AG09309 (cell line): ENCODE measurements at regions not wholly inside any gene's neighbourhood (a gene's known extent, or its start where the extent isn't known, plus 50 kb on each side); places are given as distances from the start of the nearest gene placed in this dataset.

Experiments
- DNase-seq: peaks from one replicate; pipeline ENCODE4 v3.0.0-alpha.2; 2010; ENCODE audit warnings: low read depth
- H3K4me3 ChIP-seq: 2 replicates; pipeline ENCODE4 v1.5.1; 2011; ENCODE audit warnings: mild to moderate bottlenecking, low read depth, low read length, moderate library complexity; ENCODE audit not compliant: control insufficient read depth
- TF ChIP-seq, protein P1 (sequence below): IDR thresholded peaks from 2 replicates; pipeline ENCODE4 v1.5.1; 2011; ENCODE audit warnings: mild to moderate bottlenecking, low read depth, low read length, inconsistent platforms; ENCODE audit not compliant: insufficient read depth, control insufficient read depth; ENCODE audit errors: missing control alignments

DNA sequence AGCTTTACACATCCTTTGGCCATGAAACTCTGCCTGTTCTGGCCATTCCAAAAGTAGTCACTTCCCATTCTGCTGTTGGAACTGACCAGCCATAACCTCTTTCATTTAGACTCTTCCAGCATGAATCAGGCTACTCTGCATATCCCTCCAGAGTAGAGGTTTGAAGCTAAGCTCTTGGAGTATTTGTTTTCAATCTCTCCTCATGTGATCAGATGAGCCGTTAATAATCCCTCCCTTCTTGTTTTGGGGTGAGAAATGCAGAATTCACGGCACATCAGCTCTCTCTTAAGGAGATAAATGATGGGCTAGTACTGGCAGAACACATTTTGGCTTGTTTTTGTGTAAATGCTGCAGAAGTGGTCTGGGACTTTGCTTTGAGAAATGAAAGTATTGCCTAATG, 519.9 kb downstream of the PCDH17 start:
- no peak for DNase-seq
- TF ChIP-seq, protein P1, sequence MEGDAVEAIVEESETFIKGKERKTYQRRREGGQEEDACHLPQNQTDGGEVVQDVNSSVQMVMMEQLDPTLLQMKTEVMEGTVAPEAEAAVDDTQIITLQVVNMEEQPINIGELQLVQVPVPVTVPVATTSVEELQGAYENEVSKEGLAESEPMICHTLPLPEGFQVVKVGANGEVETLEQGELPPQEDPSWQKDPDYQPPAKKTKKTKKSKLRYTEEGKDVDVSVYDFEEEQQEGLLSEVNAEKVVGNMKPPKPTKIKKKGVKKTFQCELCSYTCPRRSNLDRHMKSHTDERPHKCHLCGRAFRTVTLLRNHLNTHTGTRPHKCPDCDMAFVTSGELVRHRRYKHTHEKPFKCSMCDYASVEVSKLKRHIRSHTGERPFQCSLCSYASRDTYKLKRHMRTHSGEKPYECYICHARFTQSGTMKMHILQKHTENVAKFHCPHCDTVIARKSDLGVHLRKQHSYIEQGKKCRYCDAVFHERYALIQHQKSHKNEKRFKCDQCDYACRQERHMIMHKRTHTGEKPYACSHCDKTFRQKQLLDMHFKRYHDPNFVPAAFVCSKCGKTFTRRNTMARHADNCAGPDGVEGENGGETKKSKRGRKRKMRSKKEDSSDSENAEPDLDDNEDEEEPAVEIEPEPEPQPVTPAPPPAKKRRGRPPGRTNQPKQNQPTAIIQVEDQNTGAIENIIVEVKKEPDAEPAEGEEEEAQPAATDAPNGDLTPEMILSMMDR = no peak
- no peak overlapping the region for H3K4me3 ChIP-seq

GRCh38 chr13:58160980-58161379, 529.4 kb downstream of the PCDH17 start:
- H3K4me3 ChIP-seq = no peak overlapping the region
- DNase-seq = no peak
- TF ChIP-seq, protein P1 = no peak

GRCh38 chr13:58165617-58166016, 534.1 kb downstream of the PCDH17 start:
- no peak overlapping the region for H3K4me3 ChIP-seq
- TF ChIP-seq, protein P1 = no peak
- no peak for DNase-seq

DNA sequence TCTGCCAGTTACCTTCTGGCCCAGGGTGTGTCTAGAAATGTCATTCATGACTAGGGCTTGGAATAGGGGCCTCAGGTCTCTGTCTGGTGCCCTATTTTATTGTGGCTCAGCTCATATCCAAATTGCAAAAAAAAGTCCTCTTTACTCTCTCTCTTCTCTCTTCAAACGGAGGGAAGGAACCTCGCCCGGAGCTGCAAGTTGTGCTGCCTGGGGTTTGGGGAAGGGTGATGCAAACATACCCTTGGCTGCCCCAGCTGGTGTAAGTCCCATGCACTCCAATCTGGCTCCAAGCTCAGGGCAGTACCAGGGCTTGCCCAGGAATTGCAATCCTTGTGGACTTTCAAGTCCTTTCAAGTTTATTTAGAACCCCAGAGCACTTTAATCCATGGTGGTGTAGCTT, 549.6 kb downstream of the PCDH17 start:
- no peak for DNase-seq
- TF ChIP-seq, protein P1 = no peak
- H3K4me3 ChIP-seq = no peak overlapping the region

DNA sequence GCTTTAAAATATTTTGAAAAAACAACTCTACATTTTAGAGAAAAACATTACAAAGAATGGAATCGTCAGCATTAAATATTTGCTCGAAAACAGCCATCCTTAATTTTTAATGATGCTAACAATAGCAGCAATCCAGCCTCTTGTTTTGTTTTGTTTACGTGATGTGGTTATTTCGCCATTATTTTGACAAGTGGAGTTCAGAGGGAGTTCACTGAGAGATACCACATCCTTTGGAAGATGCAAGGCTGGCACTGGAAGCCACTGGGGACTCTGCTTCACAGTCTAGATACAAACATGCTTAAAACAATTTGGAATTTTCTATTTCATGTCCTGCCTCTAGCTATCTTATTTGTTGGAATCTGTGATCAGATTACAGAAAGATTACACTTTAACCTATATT, 556.3 kb downstream of the PCDH17 start:
- TF ChIP-seq, protein P1 = no peak

DNA sequence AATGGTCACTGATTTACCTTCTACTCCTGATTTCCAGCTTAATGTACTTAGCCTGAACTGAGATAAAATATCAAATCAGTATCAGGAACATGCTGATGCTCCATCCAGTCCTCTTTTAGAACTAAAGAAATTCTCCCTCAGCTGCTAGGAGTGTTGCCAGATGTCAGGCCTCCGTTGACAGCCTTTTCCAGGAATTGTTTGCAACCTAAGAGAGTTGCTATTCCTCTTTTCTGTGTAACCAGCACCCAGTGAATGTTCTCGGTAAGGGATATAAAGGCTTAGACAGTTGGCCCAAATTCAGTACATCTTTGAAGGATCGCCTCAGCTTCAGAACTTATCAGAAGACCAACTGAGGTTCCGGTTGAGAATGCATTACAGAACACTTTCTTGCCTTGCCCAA, 559.0 kb downstream of the PCDH17 start:
- no peak for DNase-seq
- H3K4me3 ChIP-seq = no peak overlapping the region
- TF ChIP-seq, protein P1 = no peak

More for the DNA sequence above, 556.3 kb downstream of the PCDH17 start:
- no peak for DNase-seq
- H3K4me3 ChIP-seq = no peak overlapping the region

GRCh38 chr13:58191754-58192153, 560.2 kb downstream of the PCDH17 start:
- no peak for DNase-seq
- no peak overlapping the region for H3K4me3 ChIP-seq
- TF ChIP-seq, protein P1 = no peak
